MM.1S (cell line): ENCODE measurements at regions not wholly inside any gene's neighbourhood (a gene's known extent, or its start where the extent isn't known, plus 50 kb on each side); places are given as distances from the start of the nearest gene placed in this dataset.

ENCODE experiments used
- EZH2 ChIP-seq: fragments of 300-600 bp; sonication (generic); optimal IDR thresholded peaks from 2 replicates; pipeline ENCODE3; 2017; ENCODE audit warnings: low read depth, mild to moderate bottlenecking, antibody characterized with exemption, low read length, mixed read lengths
- TF ChIP-seq, protein P1 (sequence below): fragments of 300-600 bp; sonication (generic); IDR thresholded peaks from 2 replicates; pipeline ENCODE4 v1.5.1; 2016; ENCODE audit warnings: antibody characterized with exemption, low read length, mixed read lengths

DNA sequence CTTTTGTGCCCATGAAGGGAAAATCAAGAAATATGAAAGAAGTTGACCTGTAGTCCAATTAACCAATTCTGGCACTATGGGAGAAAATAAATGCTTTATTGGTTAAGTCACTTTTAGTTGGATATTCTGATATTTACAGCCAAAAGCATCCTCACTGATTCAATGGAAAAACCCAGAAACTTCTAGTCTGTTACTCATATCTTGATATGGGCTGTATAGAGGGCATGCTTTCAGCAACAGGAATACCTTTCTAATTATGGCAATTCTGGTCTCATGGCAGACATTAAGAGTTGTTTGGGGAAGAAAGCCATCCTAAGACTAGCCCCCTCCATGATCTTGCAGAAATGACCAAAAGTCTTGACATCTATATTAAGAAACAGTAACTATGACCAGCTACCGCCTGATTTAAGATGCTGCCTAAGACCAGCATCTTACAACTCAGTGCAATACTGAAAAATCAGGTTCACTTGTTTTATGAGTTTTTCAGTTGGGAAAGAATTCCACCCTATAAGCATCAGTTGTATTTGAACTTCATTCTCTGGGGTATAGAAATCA lies 91.5 kb upstream of the VAV3 start:
- no peak for TF ChIP-seq EZH2
- TF ChIP-seq, protein P1, sequence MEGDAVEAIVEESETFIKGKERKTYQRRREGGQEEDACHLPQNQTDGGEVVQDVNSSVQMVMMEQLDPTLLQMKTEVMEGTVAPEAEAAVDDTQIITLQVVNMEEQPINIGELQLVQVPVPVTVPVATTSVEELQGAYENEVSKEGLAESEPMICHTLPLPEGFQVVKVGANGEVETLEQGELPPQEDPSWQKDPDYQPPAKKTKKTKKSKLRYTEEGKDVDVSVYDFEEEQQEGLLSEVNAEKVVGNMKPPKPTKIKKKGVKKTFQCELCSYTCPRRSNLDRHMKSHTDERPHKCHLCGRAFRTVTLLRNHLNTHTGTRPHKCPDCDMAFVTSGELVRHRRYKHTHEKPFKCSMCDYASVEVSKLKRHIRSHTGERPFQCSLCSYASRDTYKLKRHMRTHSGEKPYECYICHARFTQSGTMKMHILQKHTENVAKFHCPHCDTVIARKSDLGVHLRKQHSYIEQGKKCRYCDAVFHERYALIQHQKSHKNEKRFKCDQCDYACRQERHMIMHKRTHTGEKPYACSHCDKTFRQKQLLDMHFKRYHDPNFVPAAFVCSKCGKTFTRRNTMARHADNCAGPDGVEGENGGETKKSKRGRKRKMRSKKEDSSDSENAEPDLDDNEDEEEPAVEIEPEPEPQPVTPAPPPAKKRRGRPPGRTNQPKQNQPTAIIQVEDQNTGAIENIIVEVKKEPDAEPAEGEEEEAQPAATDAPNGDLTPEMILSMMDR: no peak
